Keratinocyte (primary cell): ENCODE measurements at regions not wholly inside any gene's neighbourhood (a gene's known extent, or its start where the extent isn't known, plus 50 kb on each side); places are given as distances from the start of the nearest gene placed in this dataset.

Source experiments
- DNase-seq: peaks from one replicate; pipeline ENCODE4 v3.0.0-alpha.2; 2011; ENCODE audit warnings: low read depth, missing footprints, low spot score
- FAIRE-seq: peaks from 2 replicates; lab custom pipeline; 2011; peaks lifted over from hg19 to GRCh38; lab: Jason Lieb, UNC
- H2AFZ ChIP-seq: 2 replicates; pipeline ENCODE4 v1.6.0; 2012; ENCODE audit warnings: low read length, control low read depth, inconsistent platforms; ENCODE audit not compliant: control insufficient read depth
- H3K27ac ChIP-seq: 2 replicates; pipeline ENCODE4 v1.5.1; 2011; ENCODE audit warnings: low read length; ENCODE audit not compliant: control insufficient read depth, insufficient read depth
- H3K27me3 ChIP-seq: 3 replicates; pipeline ENCODE4 v1.6.0; 2011; ENCODE audit warnings: low read length; ENCODE audit not compliant: control insufficient read depth, insufficient read depth; ENCODE audit errors: extremely low read depth
- H3K36me3 ChIP-seq, 2 experiments: 2 replicates in 1 of 2; 3 replicates in 1 of 2; pipeline ENCODE4 v1.5.1; 2011; ENCODE audit warnings: low read length in 2 of 2, mild to moderate bottlenecking in 1 of 2; ENCODE audit not compliant: control insufficient read depth in 2 of 2, insufficient read depth in 2 of 2; ENCODE audit errors: extremely low read depth in 1 of 2
- H3K4me1 ChIP-seq: 3 replicates; pipeline ENCODE4 v1.5.1; 2011; ENCODE audit warnings: low read length; ENCODE audit not compliant: control insufficient read depth, insufficient read depth; ENCODE audit errors: extremely low read depth
- H3K4me2 ChIP-seq: 3 replicates; pipeline ENCODE4 v1.6.0; 2011; ENCODE audit warnings: low read depth, low read length; ENCODE audit not compliant: control insufficient read depth, insufficient read depth; ENCODE audit errors: extremely low read depth
- H3K4me3 ChIP-seq, 3 experiments: fragments of 200-600 bp in 1 of 3; sonication (generic) in 1 of 3; 2 replicates in 2 of 3; 3 replicates in 1 of 3; pipeline ENCODE4 v1.5.1; 2011 to 2016; ENCODE audit warnings: low read length in 3 of 3, mild to moderate bottlenecking in 3 of 3, control low read depth in 2 of 3, inconsistent platforms in 1 of 3, low read depth in 1 of 3, mixed read lengths in 1 of 3, mixed run types in 1 of 3, moderate library complexity in 1 of 3; ENCODE audit not compliant: control insufficient read depth in 2 of 3, insufficient read depth in 2 of 3; ENCODE audit errors: extremely low read depth in 1 of 3
- H3K79me2 ChIP-seq: 2 replicates; pipeline ENCODE4 v1.6.0; 2012; ENCODE audit warnings: low read length; ENCODE audit not compliant: control insufficient read depth, insufficient read depth
- H3K9ac ChIP-seq: 3 replicates; pipeline ENCODE4 v1.6.0; 2011; ENCODE audit warnings: low read length; ENCODE audit not compliant: control insufficient read depth, insufficient read depth; ENCODE audit errors: extremely low read depth
- H3K9me1 ChIP-seq: 3 replicates; pipeline ENCODE4 v1.6.0; 2011; ENCODE audit warnings: low read length; ENCODE audit not compliant: control insufficient read depth, insufficient read depth; ENCODE audit errors: extremely low read depth
- H3K9me3 ChIP-seq: 2 replicates; pipeline ENCODE4 v1.5.1; 2012; ENCODE audit warnings: low read depth, low read length; ENCODE audit not compliant: control insufficient read depth
- H4K20me1 ChIP-seq: 3 replicates; pipeline ENCODE4 v1.6.0; 2011; ENCODE audit warnings: low read length; ENCODE audit not compliant: control insufficient read depth, insufficient read depth; ENCODE audit errors: extremely low read depth
- EZH2 ChIP-seq: IDR thresholded peaks from one replicate; pipeline ENCODE4 v1.6.1; 2012; ENCODE audit warnings: inconsistent platforms, mild to moderate bottlenecking, low read length, moderate library complexity
- dilution Hi-C: fragments of 300-500 bp; cut with MboI; formaldehyde crosslinking; loops from one replicate; pipeline ENCODE4 v1.7.0; 2020; ENCODE audit warnings: low sequenced_read_pairs; ENCODE audit not compliant: extremely low pct_ligation_motif_present
- TF ChIP-seq, protein P1 (sequence below), 3 experiments: IDR thresholded peaks in 1 of 3; conservative IDR thresholded peaks in 1 of 3; optimal IDR thresholded peaks in 1 of 3; 2 replicates in 2 of 3; 3 replicates in 1 of 3; pipeline versions ENCODE3 to v1.5.1; 2011; ENCODE audit warnings: low read length in 3 of 3, mild to moderate bottlenecking in 3 of 3, moderate library complexity in 2 of 3, control low read depth in 1 of 3, inconsistent platforms in 1 of 3; ENCODE audit not compliant: insufficient read depth in 2 of 3; ENCODE audit errors: extremely low read depth in 1 of 3

DNA sequence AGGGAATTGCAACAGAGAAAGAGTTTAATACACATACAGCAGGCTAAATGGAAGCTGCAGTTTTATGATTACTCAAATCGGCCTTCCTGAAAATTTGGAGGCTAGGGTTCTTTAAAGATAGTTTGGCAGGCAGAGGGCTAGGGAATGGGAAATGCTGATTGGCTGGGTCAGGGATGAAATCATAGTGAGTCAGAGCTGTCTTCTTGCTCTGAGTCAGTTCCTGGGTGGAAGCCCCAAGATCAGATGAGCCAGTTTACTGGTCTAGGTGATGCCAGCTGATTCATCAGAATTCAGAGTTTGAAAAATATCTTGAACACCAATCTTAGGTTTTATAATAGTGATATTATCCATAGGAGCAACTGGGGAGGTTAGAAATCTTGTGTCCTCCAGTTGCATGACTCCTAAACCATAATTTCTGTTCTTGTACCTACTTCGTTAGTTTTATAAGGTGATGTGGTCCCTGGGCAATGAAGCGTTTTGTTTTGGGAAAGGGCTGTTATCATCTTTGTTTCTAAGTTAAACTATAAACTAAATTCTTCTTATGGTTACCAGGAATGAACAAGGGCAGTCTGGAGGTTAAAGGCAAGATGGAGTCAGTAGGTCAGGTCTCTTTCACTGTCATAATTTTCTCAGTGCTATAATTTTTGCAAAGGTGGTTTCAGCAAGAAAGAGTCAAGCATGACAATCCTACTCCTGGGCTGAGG lies 257.8 kb upstream of the CCDC196 start:
- TF ChIP-seq, protein P1, sequence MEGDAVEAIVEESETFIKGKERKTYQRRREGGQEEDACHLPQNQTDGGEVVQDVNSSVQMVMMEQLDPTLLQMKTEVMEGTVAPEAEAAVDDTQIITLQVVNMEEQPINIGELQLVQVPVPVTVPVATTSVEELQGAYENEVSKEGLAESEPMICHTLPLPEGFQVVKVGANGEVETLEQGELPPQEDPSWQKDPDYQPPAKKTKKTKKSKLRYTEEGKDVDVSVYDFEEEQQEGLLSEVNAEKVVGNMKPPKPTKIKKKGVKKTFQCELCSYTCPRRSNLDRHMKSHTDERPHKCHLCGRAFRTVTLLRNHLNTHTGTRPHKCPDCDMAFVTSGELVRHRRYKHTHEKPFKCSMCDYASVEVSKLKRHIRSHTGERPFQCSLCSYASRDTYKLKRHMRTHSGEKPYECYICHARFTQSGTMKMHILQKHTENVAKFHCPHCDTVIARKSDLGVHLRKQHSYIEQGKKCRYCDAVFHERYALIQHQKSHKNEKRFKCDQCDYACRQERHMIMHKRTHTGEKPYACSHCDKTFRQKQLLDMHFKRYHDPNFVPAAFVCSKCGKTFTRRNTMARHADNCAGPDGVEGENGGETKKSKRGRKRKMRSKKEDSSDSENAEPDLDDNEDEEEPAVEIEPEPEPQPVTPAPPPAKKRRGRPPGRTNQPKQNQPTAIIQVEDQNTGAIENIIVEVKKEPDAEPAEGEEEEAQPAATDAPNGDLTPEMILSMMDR (optimal IDR thresholded peaks at IDR 0.05 in 1 of 3, IDR thresholded peaks at IDR 0.05 in 1 of 3, conservative IDR thresholded peaks at IDR 0.05 in 1 of 3; ENCODE audit: extremely low read depth in 1 of 3, insufficient read depth in 2 of 3, low read length in 3 of 3), result no peak
- TF ChIP-seq EZH2, result no peak
- no peaks in the 10 kb centered on the region for H3K4me1 ChIP-seq
- no peak overlapping the region for H3K4me2 ChIP-seq
- H3K9me1 ChIP-seq, result no peaks in the 10 kb centered on the region
- no peak overlapping the region for H2AFZ ChIP-seq
- DNase-seq, result peak; percentile 38
- H4K20me1 ChIP-seq, result no peaks in the 10 kb centered on the region
- H3K36me3 ChIP-seq, result no peaks in the 10 kb centered on the region
- FAIRE-seq, result peak; percentile 71
- no peak overlapping the region for H3K27ac ChIP-seq
- dilution Hi-C loops, result no loop called here
- no peak overlapping the region for H3K9ac ChIP-seq
- H3K27me3 ChIP-seq, result no peaks in the 10 kb centered on the region
- H3K9me3 ChIP-seq, result no peaks in the 10 kb centered on the region
- H3K79me2 ChIP-seq, result no peaks in the 10 kb centered on the region
- H3K4me3 ChIP-seq, result no peak overlapping the region

DNA sequence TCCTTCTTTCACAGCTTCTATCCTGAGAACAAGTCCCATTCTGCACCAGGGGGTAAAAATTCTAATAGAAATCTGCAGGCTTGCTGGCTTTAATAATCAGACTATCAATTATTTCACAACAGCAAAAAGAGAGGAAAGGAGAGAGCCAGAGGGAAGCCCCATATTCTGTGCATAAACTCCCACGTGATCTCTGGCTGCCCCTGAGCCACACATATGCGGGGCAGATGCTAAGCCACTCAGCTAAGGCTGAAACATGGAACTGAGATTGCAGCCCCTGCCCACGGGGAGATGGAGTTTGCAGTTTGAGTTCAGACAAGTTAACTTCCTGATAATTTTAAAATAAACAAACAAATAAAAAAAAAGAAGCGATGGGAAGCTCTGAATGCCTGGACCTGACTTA lies 254.4 kb upstream of the CCDC196 start:
- Histone ChIP-seq H3K27me3 (no peaks in the 10 kb centered on the region), H4K20me1 (no peaks in the 10 kb centered on the region), H2AFZ (no peak overlapping the region), H3K79me2 (no peaks in the 10 kb centered on the region), H3K4me1 (no peaks in the 10 kb centered on the region), H3K9me1 (no peaks in the 10 kb centered on the region), H3K4me2 (no peak overlapping the region), H3K4me3 (no peak overlapping the region), H3K27ac (no peak overlapping the region), H3K36me3 (no peaks in the 10 kb centered on the region), H3K9ac (no peak overlapping the region), H3K9me3 (no peaks in the 10 kb centered on the region)
- dilution Hi-C loops, result no loop called here
- FAIRE-seq (no peak), DNase-seq (no peak)
- no peak for TF ChIP-seq EZH2
- TF ChIP-seq, protein P1 (optimal IDR thresholded peaks at IDR 0.05 in 1 of 3, IDR thresholded peaks at IDR 0.05 in 1 of 3, conservative IDR thresholded peaks at IDR 0.05 in 1 of 3; ENCODE audit: extremely low read depth in 1 of 3, insufficient read depth in 2 of 3, low read length in 3 of 3), result no peak
